AG04450 (cell line): ENCODE measurements at regions not wholly inside any gene's neighbourhood (a gene's known extent, or its start where the extent isn't known, plus 50 kb on each side); places are given as distances from the start of the nearest gene placed in this dataset.

ENCODE experiments used
- CTCF ChIA-PET: fragments of 300-600, 350-600 bp; formaldehyde crosslinking; extraction: SDS; loops from one replicate; lab custom pipeline; 2022; ENCODE audit warnings: antibody characterized with exemption, inconsistent platforms; lab: Charles Lee
- POLR2A ChIA-PET: fragments of 350-600 bp; formaldehyde crosslinking; extraction: SDS; loops from one replicate; lab custom pipeline; 2021; ENCODE audit warnings: antibody characterized with exemption, inconsistent platforms; lab: Yijun Ruan, JAX
- DNase-seq: peaks from one replicate; pipeline ENCODE4 v3.0.0-alpha.2; 2011; ENCODE audit warnings: low read depth, low spot score
- H3K27ac ChIP-seq: one replicate; pipeline ENCODE4 v1.5.1; 2012; ENCODE audit warnings: low read depth, low read length, control low read depth
- H3K27me3 ChIP-seq: one replicate; pipeline ENCODE4 v1.6.0; 2012; ENCODE audit warnings: low read length; ENCODE audit not compliant: control insufficient read depth, insufficient read depth
- H3K4me3 ChIP-seq: 2 replicates; pipeline ENCODE4 v1.5.1; 2011; ENCODE audit warnings: mild to moderate bottlenecking, low read depth, low read length, control low read depth
- H3K9me3 ChIP-seq: 2 replicates; pipeline ENCODE4 v1.5.1; 2012; ENCODE audit warnings: low read length; ENCODE audit not compliant: control insufficient read depth, insufficient read depth
- CTCF ChIP-seq: IDR thresholded peaks from 2 replicates; pipeline ENCODE4 v1.5.1; 2011; ENCODE audit warnings: low read depth, low read length, control low read depth, inconsistent platforms

GRCh38 chr5:123964884-123965283, 452.9 kb downstream of the CSNK1G3 start:
- no peaks in the 10 kb centered on the region for H3K27me3 ChIP-seq
- ChIA-PET CTCF (no interaction called here), POLR2A (no interaction called here)
- DNase-seq, result no peak
- H3K27ac ChIP-seq, result no peak overlapping the region
- H3K4me3 ChIP-seq, result no peak overlapping the region
- no peak for TF ChIP-seq CTCF
- H3K9me3 ChIP-seq, result no peaks in the 10 kb centered on the region

- DNase-seq, result no peak
- H3K9me3 ChIP-seq, result no peaks in the 10 kb centered on the region
- no peak overlapping the region for H3K27ac ChIP-seq
- POLR2A ChIA-PET, result no interaction called here
- no peaks in the 10 kb centered on the region for H3K27me3 ChIP-seq
- CTCF ChIA-PET, result no interaction called here
- TF ChIP-seq CTCF, result no peak
- no peak overlapping the region for H3K4me3 ChIP-seq
These were observed 448.5 kb downstream of the CSNK1G3 start for GRCh38 chr5:123960526-123960925.

- Histone ChIP-seq H3K9me3 (peaks cover 8% of the 10 kb centered on the region; the same call in 1 of the 2 replicates), H3K4me3 (no peak overlapping the region), H3K27me3 (no peaks in the 10 kb centered on the region), H3K27ac (no peak overlapping the region)
- DNase-seq, result peak; percentile 86
- TF ChIP-seq CTCF, result no peak
- CTCF ChIA-PET, result no interaction called here
- POLR2A ChIA-PET, result no interaction called here
These were observed 439.6 kb downstream of the CSNK1G3 start for GRCh38 chr5:123951582-123951977.

- Histone ChIP-seq H3K9me3 (peaks cover 8% of the 10 kb centered on the region; the same call in 1 of the 2 replicates), H3K27ac (no peak overlapping the region), H3K4me3 (no peak overlapping the region), H3K27me3 (no peaks in the 10 kb centered on the region)
- ChIA-PET POLR2A (no interaction called here), CTCF (interaction anchor here (0.6 kb wide), 1 partner anchor 1910 kb away, joined by 3 read pairs; no protein-coding TSS in a partner anchor)
- no peak for DNase-seq
- no peak for TF ChIP-seq CTCF
These were observed 439.0 kb downstream of the CSNK1G3 start for GRCh38 chr5:123950701-123951581.

GRCh38 chr5:123949807-123950340, 437.9 kb downstream of the CSNK1G3 start:
- no peak for TF ChIP-seq CTCF
- no peaks in the 10 kb centered on the region for H3K27me3 ChIP-seq
- POLR2A ChIA-PET, result no interaction called here
- CTCF ChIA-PET, result no interaction called here
- no peak overlapping the region for H3K4me3 ChIP-seq
- H3K9me3 ChIP-seq, result peaks cover 8% of the 10 kb centered on the region; the same call in 1 of the 2 replicates
- no peak overlapping the region for H3K27ac ChIP-seq
- DNase-seq, result no peak
